ENCODE measurements at regions not wholly inside any gene's neighbourhood (a gene's known extent, or its start where the extent isn't known, plus 50 kb on each side); places are given as distances from the start of the nearest gene placed in this dataset.

DNA sequence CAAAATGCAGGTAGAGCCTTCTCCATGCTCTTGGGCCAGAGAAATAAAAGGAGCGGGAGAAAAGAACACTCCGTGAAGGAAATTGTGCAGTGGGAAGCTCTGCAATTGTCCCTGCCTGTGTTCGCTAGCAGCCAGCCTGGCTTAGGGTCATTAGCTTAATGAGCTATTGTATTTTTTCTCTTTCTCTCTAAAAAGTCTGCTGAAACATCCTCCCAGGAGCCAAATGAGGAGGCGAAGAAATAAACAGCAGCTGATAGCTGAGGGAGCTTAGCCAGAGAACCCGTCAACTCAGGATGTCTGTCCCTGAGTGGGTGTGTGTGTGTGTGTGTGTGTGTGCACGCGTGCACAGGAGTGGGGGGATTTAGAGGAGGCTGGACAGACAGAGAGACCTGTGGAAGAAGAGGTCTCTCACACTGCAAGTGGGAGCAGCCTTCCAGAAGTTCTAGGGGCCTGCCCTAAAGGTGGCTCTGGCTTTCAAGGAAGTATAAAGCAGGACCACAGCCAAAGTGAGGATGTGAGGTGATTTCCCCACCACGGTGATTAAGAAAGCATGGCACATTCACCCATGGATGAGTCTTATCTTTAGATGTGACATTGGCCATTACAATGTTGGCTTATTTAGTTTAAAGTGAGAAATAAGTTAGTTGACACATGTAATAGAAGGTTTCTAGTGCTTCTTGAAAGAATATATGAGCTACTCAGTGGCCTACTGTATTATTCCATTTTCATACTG lies 690.4 kb downstream of the RNF144A start:
- TF ChIP-seq, protein P1, sequence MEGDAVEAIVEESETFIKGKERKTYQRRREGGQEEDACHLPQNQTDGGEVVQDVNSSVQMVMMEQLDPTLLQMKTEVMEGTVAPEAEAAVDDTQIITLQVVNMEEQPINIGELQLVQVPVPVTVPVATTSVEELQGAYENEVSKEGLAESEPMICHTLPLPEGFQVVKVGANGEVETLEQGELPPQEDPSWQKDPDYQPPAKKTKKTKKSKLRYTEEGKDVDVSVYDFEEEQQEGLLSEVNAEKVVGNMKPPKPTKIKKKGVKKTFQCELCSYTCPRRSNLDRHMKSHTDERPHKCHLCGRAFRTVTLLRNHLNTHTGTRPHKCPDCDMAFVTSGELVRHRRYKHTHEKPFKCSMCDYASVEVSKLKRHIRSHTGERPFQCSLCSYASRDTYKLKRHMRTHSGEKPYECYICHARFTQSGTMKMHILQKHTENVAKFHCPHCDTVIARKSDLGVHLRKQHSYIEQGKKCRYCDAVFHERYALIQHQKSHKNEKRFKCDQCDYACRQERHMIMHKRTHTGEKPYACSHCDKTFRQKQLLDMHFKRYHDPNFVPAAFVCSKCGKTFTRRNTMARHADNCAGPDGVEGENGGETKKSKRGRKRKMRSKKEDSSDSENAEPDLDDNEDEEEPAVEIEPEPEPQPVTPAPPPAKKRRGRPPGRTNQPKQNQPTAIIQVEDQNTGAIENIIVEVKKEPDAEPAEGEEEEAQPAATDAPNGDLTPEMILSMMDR (IDR thresholded peaks at IDR 0.05), result no peak
- TF ChIP-seq POLR2A (IDR thresholded peaks at IDR 0.05), result no peak

All from adrenal gland (tissue), 5 donors.